OCI-LY3 (cell line): ENCODE measurements at regions not wholly inside any gene's neighbourhood (a gene's known extent, or its start where the extent isn't known, plus 50 kb on each side); places are given as distances from the start of the nearest gene placed in this dataset.

Experiments used
- CTCF ChIP-seq: fragments of 200-600, 300-600 bp; sonication (generic); IDR thresholded peaks from 2 replicates; pipeline ENCODE4 v1.5.1; 2014; ENCODE audit warnings: antibody characterized with exemption, low read length, low read depth
- EZH2phosphoT487 ChIP-seq: fragments of 200-600 bp; shearing (Covaris generic); IDR thresholded peaks from 2 replicates; pipeline ENCODE4 v1.6.1; 2018; ENCODE audit warnings: antibody characterized with exemption, mixed run types, low read depth

GRCh38 chr4:178028481-178028880, 586.2 kb upstream of the AGA start:
- TF ChIP-seq CTCF (no peak), EZH2phosphoT487 (no peak)
